LHCN-M2 (cell line): ENCODE measurements at regions not wholly inside any gene's neighbourhood (a gene's known extent, or its start where the extent isn't known, plus 50 kb on each side); places are given as distances from the start of the nearest gene placed in this dataset.
"Not testable (repeated sequence)": the region's sequence is repeated elsewhere in the genome, so short reads cannot be mapped to it uniquely, and the experiment has no call there.

Experiments
- DNase-seq: peaks from one replicate; pipeline ENCODE4 v3.0.0-alpha.2; 2012; ENCODE audit warnings: low read depth

DNA sequence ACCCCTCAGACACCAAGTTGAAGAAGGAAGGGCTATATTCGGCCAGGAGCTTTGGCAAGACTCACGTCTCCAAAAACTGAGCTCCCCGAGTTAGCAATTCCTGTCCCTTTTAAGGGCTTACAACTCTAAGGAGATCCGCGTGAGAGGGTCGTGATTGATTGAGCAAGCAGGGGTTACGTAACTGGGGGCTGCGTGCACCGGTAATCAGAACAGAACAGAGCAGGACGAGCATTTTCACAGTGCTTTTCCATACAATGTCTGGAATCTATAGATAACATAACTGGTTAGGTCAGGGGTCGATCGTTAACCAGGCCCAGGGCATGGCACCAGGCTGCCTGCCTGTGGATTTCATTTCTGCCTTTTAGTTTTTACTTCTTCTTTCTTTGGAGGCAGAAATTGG, 245.3 kb upstream of the MME start:
- not testable (repeated sequence) for DNase-seq

DNA sequence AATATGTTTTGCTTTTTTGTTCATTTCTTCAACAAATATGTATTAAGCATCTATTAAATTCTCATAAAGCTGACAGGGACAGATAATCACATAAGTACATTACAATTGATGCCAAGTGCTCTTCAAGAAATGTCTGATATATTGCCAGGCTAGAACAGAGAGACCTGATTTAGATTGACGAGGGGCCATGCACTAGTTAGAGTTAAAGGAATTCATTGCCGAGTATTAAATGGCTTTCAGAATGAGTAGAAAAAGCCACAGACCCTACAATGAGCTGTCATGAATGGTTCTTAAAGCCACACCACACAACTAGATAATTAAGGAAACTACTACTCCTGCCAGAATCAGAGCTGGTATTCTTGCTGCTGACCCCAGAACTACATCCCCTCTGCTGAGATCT, 250.2 kb upstream of the MME start:
- no peak for DNase-seq

GRCh38 chr3:154819491-154819890, 260.6 kb upstream of the MME start:
- no peak for DNase-seq

DNA sequence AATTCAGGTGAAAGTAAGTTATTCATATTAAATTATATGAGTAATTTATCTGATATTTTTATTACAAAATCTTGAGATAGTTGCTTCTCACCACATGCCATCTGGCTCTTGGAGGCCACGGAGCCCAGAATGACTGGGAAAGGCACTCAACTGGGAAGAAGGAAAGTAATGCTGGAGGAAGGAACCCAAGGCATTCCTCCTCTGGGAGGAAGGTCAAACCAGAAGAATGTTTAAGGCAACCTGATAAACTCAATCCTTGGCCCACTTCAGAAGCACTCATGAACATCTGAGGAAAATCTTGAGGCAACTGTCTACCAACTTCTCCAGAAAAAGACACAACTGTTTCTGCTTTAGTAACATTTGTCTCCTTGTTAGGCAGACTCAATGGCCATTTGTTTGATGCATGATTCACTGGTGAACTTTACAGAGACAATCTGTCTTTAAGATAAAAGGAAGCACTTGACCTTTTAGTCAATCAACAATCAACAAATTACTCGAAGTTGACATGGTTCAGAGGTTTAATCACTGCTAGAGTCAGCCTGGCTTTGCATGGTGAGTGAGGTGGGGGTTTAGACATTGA, 261.4 kb upstream of the MME start:
- DNase-seq = peak; percentile 23

- not testable (repeated sequence) for DNase-seq
These were observed 270.1 kb upstream of the MME start for GRCh38 chr3:154810017-154810416.

DNA sequence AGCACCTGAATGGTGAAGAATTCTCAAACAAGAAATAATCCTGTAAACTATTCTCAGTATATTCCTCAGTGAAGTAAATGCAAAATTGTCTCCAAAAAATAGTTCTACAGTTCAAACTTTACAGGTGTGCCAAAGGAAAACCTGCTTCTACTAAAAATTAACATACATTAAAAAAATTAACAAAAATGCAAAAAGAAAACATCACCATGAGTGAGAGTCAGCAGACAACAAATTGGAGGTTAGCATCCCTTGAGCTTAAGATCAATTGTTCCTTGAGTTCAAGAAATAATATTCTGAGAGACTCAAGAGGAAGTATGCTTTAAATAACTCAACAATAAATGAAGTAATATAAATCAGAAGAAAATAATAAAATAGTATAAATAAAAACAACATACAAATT, 278.4 kb upstream of the MME start:
- no peak for DNase-seq

DNA sequence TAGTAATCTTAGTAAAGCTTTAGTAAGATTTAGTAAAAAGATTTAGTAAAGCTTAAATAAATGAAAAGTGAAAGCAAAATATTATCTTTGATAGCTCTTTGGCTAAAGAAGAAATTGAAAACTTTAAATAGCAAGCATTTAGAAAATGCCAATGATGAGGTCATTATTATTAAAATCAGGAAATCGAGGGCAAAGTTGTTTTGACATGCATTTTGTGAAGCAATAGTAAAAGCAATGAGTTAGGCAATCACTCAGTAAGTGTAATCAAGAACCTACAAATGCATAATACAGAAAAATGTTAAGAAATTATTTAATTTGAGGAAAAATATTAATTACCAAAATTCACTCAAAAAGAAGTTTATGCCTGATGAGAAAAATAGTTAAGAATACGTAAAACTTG, 280.3 kb upstream of the MME start:
- no peak for DNase-seq

- DNase-seq = peak; percentile 96
These were observed 284.5 kb upstream of the MME start for GRCh38 chr3:154795582-154795981.

DNA sequence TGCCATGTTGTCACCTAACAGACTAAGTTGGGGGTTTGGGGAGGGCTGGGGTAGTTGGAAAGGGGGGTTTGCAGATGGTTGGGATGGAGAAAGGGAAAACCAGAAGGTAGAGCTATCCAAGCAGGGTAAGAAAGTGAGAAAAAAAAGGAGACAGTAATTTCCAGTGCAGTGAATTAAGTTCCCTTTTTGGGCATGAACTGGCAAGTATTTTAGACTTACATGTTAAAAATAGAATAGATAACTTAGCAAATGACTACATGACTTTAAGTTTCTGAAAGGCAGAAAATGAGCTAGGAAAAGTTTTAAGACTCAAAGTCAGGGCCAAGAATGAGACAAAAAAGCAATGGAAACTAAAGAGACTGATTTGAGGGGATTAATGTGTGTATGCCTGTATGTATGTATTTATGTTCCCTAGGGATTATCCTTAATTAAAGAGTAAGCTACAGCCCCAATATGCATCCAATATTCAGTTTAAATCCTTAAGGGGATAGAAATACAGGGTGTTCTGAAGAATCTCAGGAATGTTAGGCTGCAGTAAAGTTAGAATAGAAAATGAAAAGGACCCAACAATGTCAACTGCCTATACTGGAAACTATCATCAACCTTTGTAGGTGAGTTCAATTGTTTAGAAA, 285.2 kb upstream of the MME start:
- DNase-seq = no peak

DNA sequence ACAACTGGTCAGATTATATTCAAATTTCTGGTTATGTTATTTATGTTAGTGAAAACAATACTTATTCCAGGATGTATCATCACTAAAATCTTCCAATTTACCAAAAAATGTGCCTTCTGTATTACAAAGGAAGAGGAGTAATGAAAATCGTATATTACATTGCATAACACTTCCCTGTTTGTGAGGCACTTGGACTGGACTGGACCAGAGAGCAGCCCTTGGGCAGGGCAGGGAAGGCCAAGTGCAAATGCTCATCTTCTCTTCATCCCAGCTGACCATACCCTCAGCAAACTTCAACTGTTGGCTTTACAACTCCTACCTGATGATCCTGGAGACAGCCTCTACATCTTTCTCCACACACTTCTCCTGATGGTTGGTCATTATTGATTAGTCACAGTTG, 285.7 kb upstream of the MME start:
- no peak for DNase-seq

DNA sequence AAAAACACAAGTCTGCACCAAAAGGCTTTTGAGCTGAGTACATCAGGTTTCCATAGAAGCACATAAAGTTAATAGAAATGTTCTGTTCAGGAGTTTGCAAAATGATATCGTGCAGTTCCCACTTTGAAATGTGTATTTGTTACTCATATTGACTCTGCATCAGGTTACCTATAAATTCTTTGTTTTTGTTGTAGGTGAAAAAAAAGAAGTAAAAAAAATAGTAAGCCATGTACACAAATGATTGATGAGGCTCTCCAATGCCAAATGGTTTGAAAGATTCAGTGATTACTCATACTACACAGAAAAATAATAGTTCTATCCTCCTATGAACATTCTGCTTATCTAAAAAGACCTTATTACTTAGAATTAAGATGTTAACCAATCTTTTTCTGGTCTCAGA, 287.3 kb upstream of the MME start:
- DNase-seq = no peak

DNA sequence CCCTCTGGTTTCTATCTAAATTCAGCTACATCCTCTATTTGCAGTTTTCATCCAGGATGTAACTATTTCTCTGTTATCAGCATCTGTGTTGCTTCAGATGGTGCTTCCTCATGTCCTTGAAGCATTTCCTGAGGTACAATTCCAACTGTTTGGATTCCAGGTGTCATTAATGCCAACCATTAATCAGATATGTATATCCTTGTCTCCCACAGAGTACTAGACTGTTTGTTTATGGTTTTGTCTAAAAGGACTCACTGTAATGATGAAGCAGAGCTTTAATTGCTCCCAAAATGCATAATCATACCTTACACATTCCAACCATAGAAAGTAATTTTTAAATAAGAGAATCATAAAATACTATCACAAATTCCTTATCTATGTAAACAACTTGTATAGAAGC, 288.5 kb upstream of the MME start:
- no peak for DNase-seq

DNA sequence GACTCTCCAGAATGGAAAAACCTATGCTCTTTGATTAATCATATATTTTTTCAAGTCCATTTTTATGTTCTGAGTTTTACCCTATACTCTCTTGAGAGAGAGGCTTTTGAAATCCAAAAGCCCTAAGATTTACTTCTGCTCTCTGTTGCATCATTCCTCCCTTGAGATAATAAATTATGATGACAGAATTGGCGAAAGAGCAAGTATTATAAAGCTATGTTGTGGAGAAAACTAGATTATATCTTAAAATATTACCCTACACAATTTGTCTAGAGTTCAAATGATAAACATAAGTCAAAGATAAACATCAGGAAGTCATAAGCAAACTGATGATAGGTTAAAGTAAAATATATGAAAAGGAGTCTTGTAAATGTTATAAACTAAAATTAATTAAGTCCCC, 293.4 kb upstream of the MME start:
- DNase-seq = no peak

GRCh38 chr3:154783521-154783931, 296.6 kb upstream of the MME start:
- DNase-seq = no peak

GRCh38 chr3:154783061-154783460, 297.1 kb upstream of the MME start:
- DNase-seq = no peak

DNA sequence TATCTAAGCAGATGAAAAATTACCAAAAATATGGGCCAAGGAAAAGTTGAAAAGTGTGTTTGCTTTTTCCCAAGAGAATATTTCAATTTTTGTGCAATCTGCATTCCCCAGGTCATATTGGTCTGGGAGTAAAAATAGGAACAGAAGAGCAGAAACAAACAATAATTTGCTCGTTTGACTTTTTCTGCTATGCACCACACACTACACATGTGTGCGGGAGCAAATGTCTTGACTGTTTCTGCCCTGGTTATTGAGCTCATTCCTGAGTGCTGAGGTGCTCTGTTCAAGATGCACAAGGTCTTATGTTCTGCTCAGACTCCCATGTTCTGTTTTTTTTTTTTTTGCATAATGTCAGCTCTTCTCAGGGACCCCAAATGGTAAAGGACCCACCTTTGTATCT, 298.0 kb upstream of the MME start:
- DNase-seq = no peak

DNA sequence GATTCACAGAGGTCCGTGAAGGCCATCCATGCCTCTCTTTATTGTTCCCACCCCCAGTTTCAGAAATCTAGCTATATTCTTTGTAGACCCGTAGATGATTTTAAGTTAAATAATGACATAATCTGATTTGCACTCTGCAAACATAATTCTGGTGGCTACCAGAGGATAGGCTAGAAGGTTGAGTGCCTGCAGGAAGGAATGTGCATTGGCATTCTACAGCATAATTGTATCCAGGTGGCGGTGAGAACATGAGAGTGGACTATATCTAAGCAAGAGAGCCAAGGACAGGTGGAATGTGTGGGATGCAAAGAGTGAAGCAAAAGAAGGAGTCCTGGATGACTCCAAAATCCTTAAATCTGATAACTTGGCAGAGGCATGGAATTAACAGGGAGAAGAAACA, 298.5 kb upstream of the MME start:
- no peak for DNase-seq

DNA sequence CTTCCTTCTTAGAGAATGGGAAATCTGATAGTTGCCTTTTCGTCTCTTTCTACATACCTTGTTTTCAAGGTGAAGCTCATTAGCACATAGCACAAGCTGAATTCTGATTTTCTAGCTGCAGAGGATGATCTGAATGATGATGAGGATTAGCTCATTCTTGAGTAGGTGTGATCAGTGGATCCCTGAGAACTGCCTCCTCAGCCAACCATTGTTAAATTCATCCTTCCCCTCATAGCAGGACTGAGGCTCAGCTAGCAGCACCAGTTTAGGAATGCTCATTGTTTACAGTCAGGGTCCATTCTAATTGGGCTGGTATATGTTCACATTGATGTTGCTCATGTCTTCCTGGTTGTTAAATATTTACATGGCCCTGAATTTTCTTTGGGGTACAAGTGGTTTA, 299.9 kb upstream of the MME start:
- no peak for DNase-seq

DNA sequence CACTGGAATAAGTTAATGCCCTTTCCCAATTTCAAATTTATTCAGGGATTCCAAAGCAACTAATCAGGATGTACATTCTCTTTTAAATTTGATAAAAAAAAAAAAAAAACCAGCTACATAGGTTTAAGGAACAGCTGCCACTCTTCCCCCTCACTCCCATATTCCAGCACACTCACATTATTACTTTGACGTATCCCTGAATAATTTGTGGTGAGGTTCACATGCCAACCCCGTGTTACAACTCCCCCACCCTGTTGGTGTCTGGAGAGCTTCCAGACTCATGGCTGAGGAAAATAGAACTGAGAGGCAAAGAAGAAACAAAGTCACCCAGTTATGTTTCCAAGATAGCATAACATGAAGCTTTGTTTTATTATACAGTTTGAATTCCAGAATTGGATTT, 300.5 kb upstream of the MME start:
- DNase-seq = peak; percentile 93

- no peak for DNase-seq
These were observed 302.1 kb upstream of the MME start for GRCh38 chr3:154778057-154778456.

- peak; percentile 80 for DNase-seq
These were observed 303.4 kb upstream of the MME start for GRCh38 chr3:154776549-154777225.

DNA sequence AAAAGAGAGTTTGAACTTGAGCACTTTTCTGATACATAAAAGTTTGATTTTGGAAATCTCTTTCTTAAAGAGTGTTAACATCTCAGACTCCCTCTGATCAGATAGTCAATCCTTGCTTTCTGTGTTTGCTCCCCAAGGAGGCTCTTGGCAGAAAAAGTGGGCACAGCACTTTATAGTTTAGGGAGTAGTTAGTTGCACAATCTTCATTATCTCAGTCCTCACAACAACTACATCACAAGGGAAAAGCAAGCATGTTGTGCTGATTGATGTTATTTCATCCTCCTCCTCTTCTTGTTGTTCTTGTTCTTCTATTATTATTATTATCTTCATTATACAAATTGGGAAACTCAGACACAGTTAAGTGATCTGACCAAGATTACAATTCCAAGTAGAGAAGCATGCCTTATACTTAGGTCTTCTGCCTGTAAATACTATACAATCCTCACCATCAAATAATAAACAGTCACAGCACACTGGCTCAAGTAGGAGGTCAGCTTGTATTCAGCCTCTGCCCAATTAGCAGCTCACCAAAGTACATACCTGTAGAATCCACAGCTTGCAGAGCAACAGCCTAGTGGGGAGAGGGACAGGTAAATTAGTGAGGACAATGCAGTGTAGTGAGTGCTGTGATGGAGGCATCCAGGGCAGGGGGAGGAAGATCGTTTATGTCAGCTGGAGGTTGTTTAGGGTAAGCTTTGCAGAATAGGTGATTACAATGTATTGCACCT, 304.1 kb upstream of the MME start:
- DNase-seq = no peak
